Thymus (tissue), 11 donors: ENCODE measurements at regions not wholly inside any gene's neighbourhood (a gene's known extent, or its start where the extent isn't known, plus 50 kb on each side); places are given as distances from the start of the nearest gene placed in this dataset.

Source experiments
- DNase-seq, 9 donors: peaks; one replicate each; pipeline ENCODE4 v3.0.0-alpha.2; 2013; ENCODE audit warnings: low spot score in 9 of 9, low read depth in 6 of 9, missing footprints in 1 of 9
- H3K27ac ChIP-seq, 2 donors: one replicate each; pipeline ENCODE4 v1.5.1; 2013; ENCODE audit warnings: control low read depth in 1 of 2, low read depth in 1 of 2, low read length in 1 of 2, mild to moderate bottlenecking in 1 of 2, moderate library complexity in 1 of 2
- H3K27me3 ChIP-seq, 2 donors: one replicate each; pipeline ENCODE4 v1.5.1; 2013; ENCODE audit warnings: low read length in 1 of 2; ENCODE audit not compliant: control insufficient read depth in 2 of 2, insufficient read depth in 1 of 2
- H3K36me3 ChIP-seq, 2 donors: one replicate each; pipeline ENCODE4 v1.5.1; 2013; ENCODE audit warnings: low read length in 1 of 2, mild to moderate bottlenecking in 1 of 2, moderate library complexity in 1 of 2; ENCODE audit not compliant: control insufficient read depth in 2 of 2, insufficient read depth in 2 of 2
- H3K4me1 ChIP-seq, 2 donors: one replicate each; pipeline ENCODE4 v1.5.1; 2013; ENCODE audit warnings: low read length in 2 of 2; ENCODE audit not compliant: control insufficient read depth in 2 of 2, insufficient read depth in 2 of 2
- H3K4me3 ChIP-seq, 2 donors: one replicate each; pipeline ENCODE4 v1.5.1; 2013; ENCODE audit warnings: low read length in 2 of 2, control low read depth in 1 of 2, mild to moderate bottlenecking in 1 of 2
- H3K9me3 ChIP-seq, 2 donors: one replicate each; pipeline ENCODE4 v1.5.1; 2013; ENCODE audit warnings: low read length in 1 of 2, mild to moderate bottlenecking in 1 of 2; ENCODE audit not compliant: control insufficient read depth in 2 of 2, insufficient read depth in 1 of 2
- WGBS: extraction: QIAGEN DNeasy Blood & Tissue Kit; methylation state at CpG from one replicate; pipeline ENCODE4 v1.1.7; 2013; 5-methylcytosine and 5-hydroxymethylcytosine counted together
- donor health status: healthy.

- Histone ChIP-seq H3K27me3 (no peaks in the 10 kb centered on the region), H3K36me3 (no peaks in the 10 kb centered on the region), H3K9me3 (no peaks in the 10 kb centered on the region), H3K27ac (no peak overlapping the region), H3K4me1 (no peaks in the 10 kb centered on the region), H3K4me3 (no peak overlapping the region)
- DNase-seq: no peak
- 93% methylated on average over 3 of the region's 3 CpGs for WGBS
Measured at GRCh38 chr11:92489826-92490399, 265.3 kb downstream of the FAT3 start.

GRCh38 chr11:92492372-92492771 is 267.8 kb downstream of the FAT3 start:
- H3K27ac ChIP-seq: no peak overlapping the region
- WGBS: 96% methylated on average over 1 of the region's 1 CpG
- no peak for DNase-seq
- H3K9me3 ChIP-seq: no peaks in the 10 kb centered on the region
- no peak overlapping the region for H3K4me3 ChIP-seq
- H3K27me3 ChIP-seq: no peaks in the 10 kb centered on the region
- H3K4me1 ChIP-seq: no peaks in the 10 kb centered on the region
- H3K36me3 ChIP-seq: no peaks in the 10 kb centered on the region

GRCh38 chr11:92495107-92495793 is 270.6 kb downstream of the FAT3 start:
- Histone ChIP-seq H3K36me3 (no peaks in the 10 kb centered on the region), H3K4me1 (no peaks in the 10 kb centered on the region), H3K27ac (no peak overlapping the region), H3K27me3 (no peaks in the 10 kb centered on the region), H3K4me3 (no peak overlapping the region), H3K9me3 (no peaks in the 10 kb centered on the region)
- no peak for DNase-seq
- 96% methylated on average over 3 of the region's 3 CpGs for WGBS

GRCh38 chr11:92500453-92500852 is 275.8 kb downstream of the FAT3 start:
- H3K9me3 ChIP-seq: no peaks in the 10 kb centered on the region
- no peak overlapping the region for H3K4me3 ChIP-seq
- no peaks in the 10 kb centered on the region for H3K36me3 ChIP-seq
- WGBS: 93% methylated on average over 2 of the region's 2 CpGs
- no peak for DNase-seq
- H3K27ac ChIP-seq: no peak overlapping the region
- H3K4me1 ChIP-seq: no peaks in the 10 kb centered on the region
- H3K27me3 ChIP-seq: no peaks in the 10 kb centered on the region

GRCh38 chr11:92501066-92501739 is 276.6 kb downstream of the FAT3 start:
- no peak overlapping the region for H3K4me3 ChIP-seq
- no peaks in the 10 kb centered on the region for H3K27me3 ChIP-seq
- H3K4me1 ChIP-seq: no peaks in the 10 kb centered on the region
- H3K9me3 ChIP-seq: no peaks in the 10 kb centered on the region
- H3K36me3 ChIP-seq: no peaks in the 10 kb centered on the region
- WGBS: 96% methylated on average over 5 of the region's 5 CpGs
- no peak for DNase-seq
- H3K27ac ChIP-seq: no peak overlapping the region

GRCh38 chr11:92504004-92504403 is 279.4 kb downstream of the FAT3 start:
- Histone ChIP-seq H3K4me1 (no peaks in the 10 kb centered on the region), H3K9me3 (no peaks in the 10 kb centered on the region), H3K4me3 (no peak overlapping the region), H3K36me3 (no peaks in the 10 kb centered on the region), H3K27ac (no peak overlapping the region), H3K27me3 (no peaks in the 10 kb centered on the region)
- no peak for DNase-seq

- Histone ChIP-seq H3K4me3 (no peak overlapping the region), H3K4me1 (no peaks in the 10 kb centered on the region), H3K9me3 (no peaks in the 10 kb centered on the region), H3K27me3 (no peaks in the 10 kb centered on the region), H3K27ac (no peak overlapping the region), H3K36me3 (no peaks in the 10 kb centered on the region)
- no peak for DNase-seq
- 90% methylated on average over 2 of the region's 2 CpGs for WGBS
Measured at GRCh38 chr11:92504534-92504933, 279.9 kb downstream of the FAT3 start.

GRCh38 chr11:92505689-92506088 is 281.1 kb downstream of the FAT3 start:
- H3K27ac ChIP-seq: no peak overlapping the region
- no peaks in the 10 kb centered on the region for H3K36me3 ChIP-seq
- no peak overlapping the region for H3K4me3 ChIP-seq
- H3K27me3 ChIP-seq: no peaks in the 10 kb centered on the region
- H3K9me3 ChIP-seq: no peaks in the 10 kb centered on the region
- DNase-seq: no peak
- no peaks in the 10 kb centered on the region for H3K4me1 ChIP-seq
- 97% methylated on average over 4 of the region's 4 CpGs for WGBS

GRCh38 chr11:92506809-92507336 is 282.3 kb downstream of the FAT3 start:
- no peaks in the 10 kb centered on the region for H3K4me1 ChIP-seq
- 95% methylated on average over 4 of the region's 4 CpGs for WGBS
- no peaks in the 10 kb centered on the region for H3K36me3 ChIP-seq
- DNase-seq: no peak
- no peak overlapping the region for H3K4me3 ChIP-seq
- no peak overlapping the region for H3K27ac ChIP-seq
- no peaks in the 10 kb centered on the region for H3K27me3 ChIP-seq
- H3K9me3 ChIP-seq: no peaks in the 10 kb centered on the region
